HG02571 (cell line): ENCODE measurements at regions not wholly inside any gene's neighbourhood (a gene's known extent, or its start where the extent isn't known, plus 50 kb on each side); places are given as distances from the start of the nearest gene placed in this dataset.

Experiments
- ATAC-seq: cut with Tn5 transposase; IDR thresholded peaks from one replicate; pipeline ENCODE4 v1.9.1; 2021; ENCODE audit warnings: mild to moderate bottlenecking, moderate library complexity; ENCODE audit not compliant: unreplicated experiment

DNA sequence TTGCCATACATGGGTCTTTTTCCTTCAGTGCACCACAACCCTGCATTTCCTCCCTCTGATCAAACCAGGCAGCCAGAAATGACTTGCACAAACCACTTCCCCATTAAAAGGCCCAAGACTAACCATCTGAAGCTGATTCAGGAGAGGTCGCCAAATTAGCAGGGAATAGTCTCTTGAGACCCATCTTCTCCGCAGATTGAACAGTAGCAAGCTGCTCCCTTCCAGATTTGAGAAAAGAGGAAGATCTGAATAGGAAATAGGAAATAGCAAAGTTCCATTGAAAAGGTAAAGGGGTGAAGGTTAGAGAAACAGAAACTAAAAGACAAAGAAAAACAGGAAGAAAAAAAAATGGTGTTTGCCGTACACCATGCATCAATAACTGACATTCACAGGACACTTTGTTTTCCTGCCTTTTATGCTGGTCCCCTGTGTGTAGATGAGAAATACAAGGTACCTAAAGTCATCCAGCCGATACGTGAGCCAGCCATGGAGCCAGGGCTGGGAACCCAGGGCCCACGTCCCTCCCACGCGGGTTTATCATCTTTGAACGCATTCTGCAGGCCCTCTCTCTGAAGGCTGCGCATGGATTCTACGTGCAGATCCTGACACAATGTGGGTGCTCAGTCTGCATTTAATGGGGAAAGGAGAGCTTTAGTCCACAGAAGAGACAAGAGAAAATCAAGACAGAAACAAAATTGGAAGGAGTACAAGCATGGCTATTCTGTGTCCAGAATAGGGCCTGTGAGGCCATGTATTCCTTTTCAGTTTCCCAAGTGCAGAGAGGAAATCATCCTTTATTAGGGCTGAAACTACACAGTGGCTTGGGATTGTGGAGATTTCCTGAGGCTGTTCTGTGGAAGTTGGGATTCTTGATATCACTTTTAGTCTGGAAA is 268.4 kb upstream of the NPVF start:
- ATAC-seq, result peak; percentile 82

DNA sequence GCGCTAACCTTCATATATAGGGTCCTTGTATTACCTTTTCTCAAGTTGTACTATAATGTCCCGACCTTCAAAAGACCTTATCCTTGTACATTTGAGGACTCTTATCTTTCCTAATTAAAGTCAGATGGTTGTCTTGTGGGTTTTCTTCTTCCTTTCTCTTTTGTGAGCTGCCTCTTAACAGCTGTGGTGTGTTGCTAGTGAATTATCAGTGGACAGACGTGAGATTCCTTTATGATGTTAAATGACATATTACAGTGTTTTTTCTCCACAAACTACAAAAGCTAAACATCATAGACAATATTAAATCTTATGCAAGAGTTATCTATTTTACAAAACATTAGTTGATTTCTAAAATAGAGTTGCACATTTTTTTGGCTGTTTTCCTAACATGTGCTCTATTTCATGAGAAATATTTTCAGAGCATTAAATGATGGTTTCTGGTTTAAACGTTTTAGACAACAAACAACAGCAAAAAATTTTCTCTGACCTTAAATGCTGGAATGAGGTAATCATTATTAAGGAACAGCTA is 272.2 kb upstream of the NPVF start:
- no peak for ATAC-seq

GRCh38 chr7:25503306-25503705 is 275.0 kb upstream of the NPVF start:
- no peak for ATAC-seq

GRCh38 chr7:25512061-25512687 is 283.9 kb upstream of the NPVF start:
- ATAC-seq, result no peak

GRCh38 chr7:25515633-25516275 is 287.5 kb upstream of the NPVF start:
- no peak for ATAC-seq

GRCh38 chr7:25517906-25518305 is 289.6 kb upstream of the NPVF start:
- no peak for ATAC-seq

- no peak for ATAC-seq
Measured at GRCh38 chr7:25520017-25520416, 291.7 kb upstream of the NPVF start.

DNA sequence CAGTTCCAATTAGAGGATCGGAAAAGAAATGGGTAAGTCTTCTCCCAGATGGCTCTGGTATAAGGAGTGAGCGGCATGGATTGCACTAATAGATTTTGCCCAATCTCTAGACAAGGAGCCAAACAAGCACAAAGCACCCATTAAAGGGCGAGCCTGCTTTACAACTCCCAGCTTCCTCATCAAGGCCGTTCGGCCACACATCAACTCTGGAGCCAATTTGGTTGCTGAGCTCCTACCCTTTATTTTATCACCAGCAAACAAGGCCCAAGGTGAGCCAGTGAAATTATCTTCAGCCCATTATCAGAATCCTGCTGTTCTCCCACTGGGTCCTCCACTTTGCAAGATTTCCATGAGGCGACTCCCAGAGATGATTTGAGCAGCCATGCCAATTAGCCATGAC is 292.2 kb upstream of the NPVF start:
- no peak for ATAC-seq

DNA sequence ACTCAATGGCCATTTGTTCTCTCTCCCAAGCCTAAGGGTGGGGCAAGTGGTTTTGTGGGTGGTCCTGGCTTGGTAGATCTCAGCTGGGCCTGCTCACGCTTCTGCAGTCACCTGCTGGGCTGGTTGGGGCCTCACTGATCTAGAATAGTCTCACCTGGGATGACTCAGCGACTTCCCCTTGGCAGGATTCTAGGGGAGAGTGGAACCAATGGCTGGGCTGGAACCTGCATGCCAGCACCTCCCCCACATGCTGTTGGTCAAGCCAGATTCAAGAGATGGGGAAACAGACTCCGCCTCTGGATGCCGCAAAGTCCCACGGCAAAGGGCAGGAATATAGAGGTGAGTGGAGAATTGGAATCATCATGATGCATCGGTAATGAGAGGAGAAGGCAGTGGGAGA is 292.9 kb upstream of the NPVF start:
- no peak for ATAC-seq

DNA sequence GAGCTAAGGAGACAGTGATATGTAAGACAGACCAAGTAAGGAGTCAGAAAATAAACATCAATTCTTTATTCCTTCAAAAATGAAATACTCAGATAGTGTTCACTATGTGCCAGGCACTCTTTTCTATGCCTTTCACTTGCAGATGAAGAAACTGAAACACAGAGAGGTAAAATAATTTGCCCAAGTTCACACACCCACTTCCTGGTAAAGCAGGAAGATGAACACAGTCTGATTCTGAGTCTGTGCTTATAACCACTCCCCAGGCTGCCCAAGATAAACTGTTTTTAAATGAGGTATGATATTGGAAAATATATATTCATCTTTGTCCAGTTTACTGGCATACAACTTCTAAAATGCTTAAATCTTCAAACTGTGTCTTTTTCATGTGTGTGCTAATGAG is 294.4 kb upstream of the NPVF start:
- no peak for ATAC-seq

DNA sequence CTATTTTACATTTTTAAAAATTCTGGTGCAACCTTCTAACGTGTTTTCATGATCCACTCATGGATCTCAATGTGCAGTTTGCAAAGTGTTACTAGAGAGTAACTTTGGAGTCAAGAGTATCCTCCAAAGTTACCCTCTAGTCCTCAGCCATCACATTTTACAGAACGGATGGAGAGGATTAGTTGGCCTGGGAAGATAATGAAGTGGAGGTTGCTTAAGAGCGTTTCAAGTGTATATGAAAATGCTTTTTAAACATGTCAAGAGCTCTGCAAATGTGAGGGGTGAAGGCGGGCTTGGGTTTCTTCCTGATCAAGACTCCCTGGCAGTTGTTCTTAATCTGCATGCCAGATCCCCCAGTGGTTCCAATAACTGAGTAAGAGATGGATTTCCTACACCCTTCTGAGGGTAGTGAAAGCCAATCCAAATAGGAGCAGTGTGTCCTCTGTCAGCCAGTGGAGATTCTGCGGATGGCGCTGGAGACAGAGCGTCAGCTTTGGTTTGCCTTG is 299.4 kb upstream of the NPVF start:
- ATAC-seq, result no peak

GRCh38 chr7:25529320-25529719 is 301.0 kb upstream of the NPVF start:
- no peak for ATAC-seq

DNA sequence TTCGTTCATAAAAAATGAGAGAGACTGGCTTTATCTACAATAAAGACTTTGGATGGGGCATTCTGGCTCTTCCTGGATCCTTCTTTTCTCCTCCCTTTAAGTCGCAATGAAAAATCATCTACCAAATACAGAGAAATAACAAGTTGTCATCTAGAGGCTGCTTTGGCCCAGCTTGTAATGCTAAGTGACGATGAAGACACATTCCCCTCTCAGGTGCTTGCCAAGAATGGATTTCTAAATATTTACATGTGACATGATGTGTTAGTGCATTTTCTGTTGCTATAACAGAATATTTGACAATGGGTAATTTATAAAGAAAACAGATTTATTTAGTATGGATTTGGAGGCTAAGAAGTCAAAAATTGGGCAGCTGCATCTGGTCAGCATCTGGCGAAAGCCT is 308.6 kb upstream of the NPVF start:
- no peak for ATAC-seq

- no peak for ATAC-seq
Measured at GRCh38 chr7:25537662-25538375, 309.5 kb upstream of the NPVF start.

DNA sequence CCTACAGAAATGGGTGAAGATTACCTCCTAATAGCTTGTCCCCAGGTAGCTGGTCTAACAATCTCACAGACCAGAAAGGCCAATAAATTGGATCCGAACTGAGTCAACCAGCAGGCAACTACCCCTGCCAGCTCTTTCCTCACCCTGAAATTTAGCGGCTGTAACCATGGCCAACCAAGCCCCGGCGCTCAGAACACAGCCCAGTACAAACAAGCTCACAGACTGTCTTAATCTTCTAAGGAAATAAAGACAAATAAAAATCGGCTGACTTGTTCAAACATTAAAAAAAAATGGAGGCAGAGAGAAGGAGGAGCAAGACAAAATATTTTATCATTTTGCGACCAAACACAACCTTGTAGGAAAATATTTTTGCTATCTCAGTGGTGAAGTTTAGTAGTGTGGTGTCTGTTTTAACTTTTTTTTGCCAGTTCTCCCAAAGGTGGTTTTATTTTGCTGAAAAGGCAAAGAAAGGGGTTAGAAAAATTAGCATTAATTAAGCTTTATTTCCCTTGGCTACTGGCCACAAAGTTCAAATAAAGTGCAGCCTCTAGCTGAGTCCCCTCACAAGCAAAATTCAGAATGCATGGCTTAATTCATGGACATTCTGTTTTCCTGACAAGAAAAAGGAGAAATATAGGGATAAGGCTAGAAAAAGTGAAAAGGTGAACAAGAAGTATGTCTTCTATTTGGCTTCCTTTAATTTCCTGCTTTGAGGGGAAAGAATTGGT is 313.0 kb upstream of the NPVF start:
- no peak for ATAC-seq

- ATAC-seq, result no peak
Measured at GRCh38 chr7:25541877-25542276, 313.6 kb upstream of the NPVF start.

- ATAC-seq, result no peak
Measured at GRCh38 chr7:25543210-25543609, 314.9 kb upstream of the NPVF start.

GRCh38 chr7:25543798-25544197 is 315.5 kb upstream of the NPVF start:
- no peak for ATAC-seq

- no peak for ATAC-seq
Measured at GRCh38 chr7:25544254-25544653, 316.0 kb upstream of the NPVF start.
